Esophagus muscularis mucosa (tissue), 3 donors: ENCODE measurements at regions not wholly inside any gene's neighbourhood (a gene's known extent, or its start where the extent isn't known, plus 50 kb on each side); places are given as distances from the start of the nearest gene placed in this dataset.

Source experiments
- EP300 ChIP-seq: sonication (generic); formaldehyde crosslinking; IDR thresholded peaks from one replicate; pipeline ENCODE4 v1.6.1; 2017; ENCODE audit warnings: antibody characterized with exemption
- TF ChIP-seq, protein P1 (sequence below), 3 experiments: fragments of 200-600 bp in 2 of 3; fragments of 450-650 bp in 1 of 3; sonication (generic) in 2 of 3; IDR thresholded peaks; one replicate each; pipeline ENCODE4 v1.5.1; 2017 to 2019; ENCODE audit warnings: antibody characterized with exemption in 3 of 3, mild to moderate bottlenecking in 2 of 3, moderate library complexity in 1 of 3

DNA sequence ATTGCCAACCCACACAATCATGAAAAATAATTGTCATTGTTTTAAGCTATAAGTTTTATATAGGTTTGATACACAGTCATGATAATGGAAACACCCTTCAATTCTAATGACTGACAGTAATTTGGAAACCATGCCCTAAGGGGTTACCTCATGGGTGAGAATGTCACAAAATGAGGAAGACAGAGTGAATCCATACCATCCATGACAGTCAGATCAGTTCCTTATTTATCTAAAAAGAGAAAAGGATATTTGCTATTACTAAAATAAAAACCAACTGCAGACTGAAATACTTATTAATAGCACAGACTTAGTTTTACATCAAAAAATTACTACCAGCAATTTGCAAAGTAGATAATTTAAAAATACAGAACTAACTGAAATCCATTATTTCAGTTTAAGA is 437.8 kb downstream of the UTRN start:
- TF ChIP-seq, protein P1, sequence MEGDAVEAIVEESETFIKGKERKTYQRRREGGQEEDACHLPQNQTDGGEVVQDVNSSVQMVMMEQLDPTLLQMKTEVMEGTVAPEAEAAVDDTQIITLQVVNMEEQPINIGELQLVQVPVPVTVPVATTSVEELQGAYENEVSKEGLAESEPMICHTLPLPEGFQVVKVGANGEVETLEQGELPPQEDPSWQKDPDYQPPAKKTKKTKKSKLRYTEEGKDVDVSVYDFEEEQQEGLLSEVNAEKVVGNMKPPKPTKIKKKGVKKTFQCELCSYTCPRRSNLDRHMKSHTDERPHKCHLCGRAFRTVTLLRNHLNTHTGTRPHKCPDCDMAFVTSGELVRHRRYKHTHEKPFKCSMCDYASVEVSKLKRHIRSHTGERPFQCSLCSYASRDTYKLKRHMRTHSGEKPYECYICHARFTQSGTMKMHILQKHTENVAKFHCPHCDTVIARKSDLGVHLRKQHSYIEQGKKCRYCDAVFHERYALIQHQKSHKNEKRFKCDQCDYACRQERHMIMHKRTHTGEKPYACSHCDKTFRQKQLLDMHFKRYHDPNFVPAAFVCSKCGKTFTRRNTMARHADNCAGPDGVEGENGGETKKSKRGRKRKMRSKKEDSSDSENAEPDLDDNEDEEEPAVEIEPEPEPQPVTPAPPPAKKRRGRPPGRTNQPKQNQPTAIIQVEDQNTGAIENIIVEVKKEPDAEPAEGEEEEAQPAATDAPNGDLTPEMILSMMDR (IDR thresholded peaks at IDR 0.05) = no peak
- TF ChIP-seq EP300 = no peak
